ENCODE measurements at regions not wholly inside any gene's neighbourhood (a gene's known extent, or its start where the extent isn't known, plus 50 kb on each side); places are given as distances from the start of the nearest gene placed in this dataset.

DNA sequence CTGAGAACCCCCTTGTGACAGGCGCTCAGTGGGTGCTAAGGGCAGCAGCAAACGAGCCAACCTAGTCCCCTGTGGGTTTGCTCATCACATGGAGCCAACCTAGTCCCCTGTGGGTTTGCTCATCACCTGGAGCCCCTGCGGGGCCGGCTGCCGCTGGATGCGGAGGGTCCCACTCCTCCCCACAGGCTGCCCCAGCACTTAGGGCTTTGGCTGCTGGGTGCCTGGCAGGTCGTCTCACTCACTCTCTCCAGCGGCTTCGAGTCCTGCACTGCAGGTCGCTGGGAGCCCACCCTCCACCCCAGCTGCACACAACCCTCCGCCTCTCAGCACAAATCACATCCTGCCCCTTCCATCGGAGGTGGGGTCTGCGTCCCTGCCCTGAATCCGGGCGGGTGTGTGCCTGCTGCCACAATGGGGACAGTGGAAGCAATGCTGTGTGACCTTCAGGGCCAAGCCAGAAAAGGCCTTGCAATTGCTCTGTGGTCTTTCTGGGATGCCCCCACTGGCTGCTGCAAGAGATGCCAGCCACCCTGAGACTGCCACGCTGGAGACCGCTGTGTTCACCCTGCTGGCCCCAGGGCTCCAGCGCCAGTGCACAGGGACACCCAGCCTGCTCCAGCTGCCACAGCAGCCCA is 248.1 kb upstream of the SALL3 start:
- TF ChIP-seq EZH2 (IDR thresholded peaks at IDR 0.05; ENCODE audit: borderline replicate concordance, low read depth, low read length, severe bottlenecking) = no peak
- TF ChIP-seq, protein P1, sequence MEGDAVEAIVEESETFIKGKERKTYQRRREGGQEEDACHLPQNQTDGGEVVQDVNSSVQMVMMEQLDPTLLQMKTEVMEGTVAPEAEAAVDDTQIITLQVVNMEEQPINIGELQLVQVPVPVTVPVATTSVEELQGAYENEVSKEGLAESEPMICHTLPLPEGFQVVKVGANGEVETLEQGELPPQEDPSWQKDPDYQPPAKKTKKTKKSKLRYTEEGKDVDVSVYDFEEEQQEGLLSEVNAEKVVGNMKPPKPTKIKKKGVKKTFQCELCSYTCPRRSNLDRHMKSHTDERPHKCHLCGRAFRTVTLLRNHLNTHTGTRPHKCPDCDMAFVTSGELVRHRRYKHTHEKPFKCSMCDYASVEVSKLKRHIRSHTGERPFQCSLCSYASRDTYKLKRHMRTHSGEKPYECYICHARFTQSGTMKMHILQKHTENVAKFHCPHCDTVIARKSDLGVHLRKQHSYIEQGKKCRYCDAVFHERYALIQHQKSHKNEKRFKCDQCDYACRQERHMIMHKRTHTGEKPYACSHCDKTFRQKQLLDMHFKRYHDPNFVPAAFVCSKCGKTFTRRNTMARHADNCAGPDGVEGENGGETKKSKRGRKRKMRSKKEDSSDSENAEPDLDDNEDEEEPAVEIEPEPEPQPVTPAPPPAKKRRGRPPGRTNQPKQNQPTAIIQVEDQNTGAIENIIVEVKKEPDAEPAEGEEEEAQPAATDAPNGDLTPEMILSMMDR (IDR thresholded peaks at IDR 0.05; ENCODE audit: borderline replicate concordance, extremely low read depth, low read length, poor library complexity, severe bottlenecking) = no peak

Data from DND-41 (cell line).